ENCODE measurements at regions not wholly inside any gene's neighbourhood (a gene's known extent, or its start where the extent isn't known, plus 50 kb on each side); places are given as distances from the start of the nearest gene placed in this dataset.

DNA sequence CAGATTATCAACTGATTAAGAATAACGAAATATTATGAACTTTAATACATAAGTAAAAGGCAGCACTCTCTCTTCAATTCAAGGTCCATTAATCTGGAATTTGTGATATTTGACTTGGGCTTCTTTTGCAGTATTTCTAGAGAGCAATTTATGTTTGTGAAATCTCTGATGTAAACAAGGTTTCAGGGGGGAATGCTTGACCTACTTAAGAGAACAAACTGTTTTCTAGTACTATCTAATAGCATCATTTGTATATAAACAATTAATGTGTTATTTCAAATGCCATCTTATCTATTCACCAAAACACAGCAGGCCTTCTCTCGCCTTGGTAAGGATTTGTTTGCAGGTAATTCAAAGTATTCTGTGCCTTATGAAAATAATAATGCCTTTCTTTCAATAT, 103.6 kb upstream of the FST start:
- TF ChIP-seq POLR2AphosphoS5 (IDR thresholded peaks at IDR 0.05; ENCODE audit: low read depth, low read length): no peak
- TF ChIP-seq POLR2A (IDR thresholded peaks at IDR 0.05; ENCODE audit: low read depth, low read length): no peak
- TF ChIP-seq TAF1 (IDR thresholded peaks at IDR 0.05; ENCODE audit: borderline replicate concordance, low read depth, low read length): no peak
